ENCODE measurements at regions not wholly inside any gene's neighbourhood (a gene's known extent, or its start where the extent isn't known, plus 50 kb on each side); places are given as distances from the start of the nearest gene placed in this dataset.

GRCh38 chr20:52675375-52675774 is 296.8 kb upstream of the TSHZ2 start:
- TF ChIP-seq CTCF (IDR thresholded peaks at IDR 0.05 in 2 of 3, conservative IDR thresholded peaks at IDR 0.05 in 1 of 3; ENCODE audit: borderline replicate concordance in 1 of 3, insufficient read depth in 1 of 3, low read depth in 2 of 3, low read length in 2 of 3) (no peak), EZH2 (IDR thresholded peaks at IDR 0.05) (no peak), POLR2A (IDR thresholded peaks at IDR 0.05; ENCODE audit: borderline replicate concordance, extremely low read depth, insufficient read depth, insufficient read length) (no peak), RAD21 (IDR thresholded peaks at IDR 0.05; ENCODE audit: low read depth) (no peak), YY1 (IDR thresholded peaks at IDR 0.05; ENCODE audit: extremely low read depth, insufficient replicate concordance, low read depth, low read length) (no peak), SRF (IDR thresholded peaks at IDR 0.05; ENCODE audit: low read depth) (no peak), CEBPB (IDR thresholded peaks at IDR 0.05; ENCODE audit: low read depth) (no peak), POLR2AphosphoS5 (IDR thresholded peaks at IDR 0.05; ENCODE audit: low read depth, low read length) (no peak), ZFX (IDR thresholded peaks at IDR 0.05) (no peak), SP1 (IDR thresholded peaks at IDR 0.05; ENCODE audit: low read depth) (no peak)

All from HCT116 (cell line).